Embryonic facial prominence (tissue), 1 donor: ENCODE measurements at regions not wholly inside any gene's neighbourhood (a gene's known extent, or its start where the extent isn't known, plus 50 kb on each side); places are given as distances from the start of the nearest gene placed in this dataset.

Experiments
- DNase-seq: peaks from one replicate; pipeline ENCODE4 v3.0.0-alpha.2; 2016; ENCODE audit errors: extremely low spot score

DNA sequence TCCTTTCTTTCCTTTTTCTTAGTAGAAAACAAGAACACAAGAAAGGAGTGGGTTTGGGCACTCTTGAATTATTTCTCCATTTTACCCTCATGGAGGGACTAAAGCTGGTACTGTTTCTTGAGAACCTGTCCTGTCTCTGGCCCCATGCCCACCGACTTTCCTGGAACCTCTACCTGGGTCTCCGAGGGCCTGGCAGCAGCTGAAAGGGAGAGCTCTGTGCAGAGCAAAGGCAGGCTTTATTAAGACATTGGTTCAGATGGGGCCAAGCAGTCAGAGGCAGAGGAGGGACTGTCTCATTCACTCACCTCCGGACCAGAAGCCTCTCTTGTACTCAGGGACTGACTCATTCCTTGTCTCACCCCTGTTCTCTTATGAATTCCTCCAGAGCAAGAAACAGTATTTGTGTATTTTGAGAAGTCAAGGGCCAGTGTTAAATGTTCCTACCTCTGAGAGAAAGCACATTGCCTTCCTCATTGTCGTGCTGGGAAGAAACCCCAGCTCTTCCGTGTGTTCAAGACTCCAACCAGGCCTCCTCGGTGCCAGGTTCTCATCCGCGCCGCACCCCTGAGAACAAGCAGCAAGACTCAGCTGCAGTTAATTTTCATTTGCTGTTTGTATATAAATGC is 201.9 kb upstream of the NT5C1B start:
- DNase-seq = no peak

DNA sequence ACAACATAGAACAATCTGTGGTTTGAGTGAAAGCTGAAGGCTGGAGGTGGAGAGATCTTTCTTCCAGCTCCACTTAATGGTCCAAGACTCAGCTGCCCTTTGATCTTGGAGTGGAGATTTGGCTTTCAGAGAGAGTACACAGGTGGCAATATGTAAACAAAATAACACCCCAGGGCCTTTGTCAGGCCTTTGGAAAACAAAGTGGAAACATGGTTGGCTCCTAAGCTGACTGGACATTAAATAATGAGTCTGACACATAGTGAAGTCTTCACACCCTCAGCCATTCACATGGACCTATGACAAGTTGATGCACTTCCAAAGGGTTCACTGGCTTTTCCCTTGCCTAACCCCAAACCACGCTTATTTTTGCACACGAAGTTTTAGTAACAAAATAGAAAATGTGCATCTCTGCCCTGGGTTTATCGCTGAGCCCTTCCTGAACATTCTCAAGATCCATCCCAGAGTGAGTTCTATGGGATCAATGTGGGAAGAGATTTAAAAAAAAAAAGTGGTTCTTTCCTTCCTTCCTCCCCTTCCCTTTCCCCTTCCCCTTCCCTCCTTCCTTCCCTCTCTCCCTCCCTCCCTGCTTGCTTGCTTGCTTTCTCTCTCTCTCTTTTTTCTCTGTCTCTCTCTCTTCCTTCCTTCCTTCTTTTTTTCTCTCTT is 201.3 kb upstream of the NT5C1B start:
- no peak for DNase-seq

DNA sequence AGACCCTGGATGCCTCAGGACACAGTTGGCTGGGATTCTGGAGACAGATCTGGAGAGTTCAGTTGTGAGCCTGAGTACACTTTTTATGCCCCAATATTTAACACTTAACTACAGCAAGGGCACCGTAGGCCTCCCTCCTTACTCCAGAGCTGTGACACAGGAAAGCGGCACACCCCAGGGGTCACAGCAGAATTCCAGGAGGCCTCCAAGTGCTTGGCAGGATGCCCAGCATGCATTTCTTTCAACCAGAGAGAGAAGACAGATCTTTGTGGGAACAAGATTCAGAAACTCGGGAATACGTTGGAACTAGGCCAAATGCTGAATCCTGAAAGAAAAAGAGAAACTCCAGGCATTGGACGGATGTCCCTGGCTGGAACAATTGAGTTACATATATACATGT is 199.2 kb upstream of the NT5C1B start:
- DNase-seq = peak; percentile 58

- DNase-seq = no peak
These were observed 198.4 kb upstream of the NT5C1B start for GRCh38 chr2:18787726-18788125.

DNA sequence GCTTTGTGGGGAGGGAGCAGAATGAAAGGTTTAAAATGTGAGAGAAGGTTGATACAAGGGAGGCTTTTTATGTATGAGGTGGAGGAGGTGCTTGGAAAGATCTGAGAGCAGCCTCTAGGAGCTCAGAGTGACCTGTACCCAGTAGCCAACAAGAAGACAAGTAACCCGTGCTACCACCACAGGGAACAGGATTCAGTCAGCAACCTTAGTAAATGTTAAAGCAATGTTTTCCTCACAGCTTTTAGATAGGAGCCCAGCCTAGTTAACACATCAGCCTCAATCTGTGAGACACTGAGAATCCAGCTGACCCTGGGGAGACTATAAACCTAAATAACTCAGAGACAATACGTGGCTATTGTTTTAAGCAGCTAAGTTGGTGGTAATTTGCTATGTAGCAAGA is 194.9 kb upstream of the NT5C1B start:
- no peak for DNase-seq

DNA sequence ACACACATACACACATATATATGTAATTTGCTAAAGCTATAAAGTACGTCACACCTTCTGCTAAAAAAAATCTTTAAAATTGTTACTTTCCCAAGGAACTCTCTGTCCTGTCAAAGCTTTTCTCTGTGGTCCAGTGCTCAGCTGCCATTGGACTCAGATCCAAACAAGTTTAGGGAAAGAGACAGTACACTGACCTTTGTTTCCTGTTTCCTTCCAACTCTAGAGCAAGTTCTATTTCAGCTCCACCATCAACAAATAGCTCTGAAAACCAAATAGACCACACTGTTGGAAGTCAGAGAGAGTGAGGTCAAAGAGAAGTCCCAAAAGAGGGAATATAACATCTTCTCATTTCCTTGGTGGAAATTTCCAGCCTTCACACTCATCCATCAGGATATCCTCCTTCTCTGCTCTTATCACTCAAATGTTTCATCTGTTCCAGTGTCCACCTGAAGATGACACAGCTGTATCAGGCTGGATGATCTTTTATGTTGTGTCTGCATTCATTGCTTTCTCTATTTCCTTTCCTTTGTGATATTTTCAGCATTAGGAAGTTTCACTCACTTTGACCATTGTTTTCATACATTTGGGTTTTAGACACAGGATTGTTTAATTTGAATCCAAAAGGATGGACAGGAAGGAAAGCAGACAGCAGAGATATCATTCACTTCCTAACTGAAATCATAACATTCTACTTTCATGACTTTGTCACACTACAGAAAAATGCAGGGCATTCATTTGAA is 192.3 kb upstream of the NT5C1B start:
- no peak for DNase-seq

GRCh38 chr2:18777250-18777812 is 188.0 kb upstream of the NT5C1B start:
- DNase-seq = no peak

GRCh38 chr2:18771212-18771611 is 181.8 kb upstream of the NT5C1B start:
- DNase-seq = no peak

DNA sequence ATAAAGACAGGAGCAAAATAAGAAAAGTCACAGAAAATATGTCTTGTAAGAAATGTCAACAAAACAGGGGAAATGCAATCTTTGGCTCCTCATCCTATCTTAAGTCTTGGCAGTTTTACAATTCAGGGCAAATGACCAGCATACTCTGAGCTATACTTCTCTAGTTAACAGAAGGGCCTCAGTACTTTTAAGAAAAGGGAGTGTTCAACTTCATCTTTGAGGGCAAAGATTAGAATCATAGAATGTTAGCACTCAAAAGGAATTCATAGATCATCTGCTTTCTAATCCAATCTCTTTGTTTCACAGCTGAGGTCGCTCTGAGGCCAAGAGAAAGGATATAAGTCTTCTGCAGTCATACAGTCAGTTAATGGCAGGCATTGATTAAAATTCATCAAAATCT is 174.0 kb upstream of the NT5C1B start:
- DNase-seq = no peak

DNA sequence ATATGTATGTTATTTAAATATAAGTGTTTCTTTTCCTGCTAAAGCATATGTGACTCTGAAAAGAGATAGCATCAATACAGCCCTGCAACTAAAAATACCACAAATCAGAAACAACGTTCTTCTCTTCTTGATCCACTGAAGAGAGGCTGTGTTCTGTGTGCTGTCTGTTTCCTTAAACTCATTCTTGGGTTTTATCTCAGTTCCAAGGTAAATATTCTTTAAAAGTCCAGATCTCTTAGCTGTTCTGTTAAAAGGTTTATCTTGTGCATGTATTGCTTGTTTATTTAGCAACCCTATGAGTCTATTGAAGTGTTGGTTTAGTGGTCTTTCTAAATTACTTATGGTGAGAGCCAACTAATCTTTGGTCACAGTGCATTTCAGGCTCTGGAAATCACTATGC is 173.3 kb upstream of the NT5C1B start:
- DNase-seq = no peak

DNA sequence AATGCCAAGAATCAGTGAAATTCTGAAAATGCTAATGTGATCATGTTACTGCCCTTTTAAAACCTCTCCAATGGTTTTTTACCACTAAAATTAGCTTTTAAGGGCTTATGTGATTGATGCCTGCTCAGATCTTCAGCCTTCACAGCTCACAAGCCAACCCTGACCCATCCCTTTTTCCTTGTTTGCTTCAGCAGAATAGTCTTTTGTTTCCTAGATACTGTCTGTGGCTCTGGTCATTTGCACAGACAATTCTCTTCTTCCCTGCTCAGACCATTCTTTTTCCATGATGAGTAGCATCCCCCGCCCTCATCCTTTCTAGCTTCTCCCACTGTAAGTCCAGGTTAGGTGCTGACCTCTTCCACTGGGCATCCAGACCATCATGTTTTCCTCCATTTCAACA is 164.9 kb upstream of the NT5C1B start:
- DNase-seq = no peak

GRCh38 chr2:18753722-18754121 is 164.4 kb upstream of the NT5C1B start:
- no peak for DNase-seq

GRCh38 chr2:18752667-18753422 is 163.5 kb upstream of the NT5C1B start:
- no peak for DNase-seq

- DNase-seq = no peak
These were observed 162.7 kb upstream of the NT5C1B start for GRCh38 chr2:18752022-18752493.

GRCh38 chr2:18750672-18751554 is 161.5 kb upstream of the NT5C1B start:
- DNase-seq = no peak

- peak; percentile 48 for DNase-seq
These were observed 160.7 kb upstream of the NT5C1B start for GRCh38 chr2:18749912-18750526.

DNA sequence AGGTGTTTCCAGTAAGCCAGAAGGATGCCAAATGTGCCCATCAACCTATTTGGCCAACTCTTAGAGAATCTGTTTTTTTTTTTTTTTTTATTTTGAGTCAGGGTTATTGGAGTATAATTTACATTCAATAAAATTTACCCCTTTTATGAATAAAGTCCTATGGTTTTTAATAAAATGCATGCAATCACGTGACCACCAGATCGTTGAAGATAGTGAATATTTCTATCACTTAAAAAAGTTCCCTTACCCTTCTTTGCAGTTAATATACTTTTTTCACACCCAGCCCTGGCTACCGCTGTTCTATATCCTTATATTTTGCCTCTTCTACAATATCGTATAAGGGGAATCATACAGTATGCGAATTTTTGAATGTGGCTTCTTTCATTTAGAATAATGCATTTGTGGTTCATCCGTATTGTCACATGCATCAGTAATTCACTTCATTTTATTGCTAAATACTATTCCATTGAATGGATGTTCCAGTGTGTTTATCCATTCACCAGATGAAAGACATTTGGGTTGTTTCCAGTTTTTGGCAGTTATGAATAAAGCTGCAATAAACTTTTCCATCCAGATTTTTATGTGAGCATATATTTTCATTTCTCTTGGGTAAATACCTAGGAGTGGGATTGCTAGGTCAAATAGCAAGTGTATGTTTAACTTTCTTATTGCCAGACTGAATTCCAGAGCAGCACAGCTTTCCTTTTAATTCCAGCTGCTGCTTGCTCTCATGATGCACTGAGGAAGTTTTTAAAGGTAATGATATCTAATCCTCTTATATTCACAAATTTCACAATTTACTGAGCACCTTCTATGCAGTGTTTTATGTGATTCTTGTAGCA is 156.3 kb upstream of the NT5C1B start:
- no peak for DNase-seq

DNA sequence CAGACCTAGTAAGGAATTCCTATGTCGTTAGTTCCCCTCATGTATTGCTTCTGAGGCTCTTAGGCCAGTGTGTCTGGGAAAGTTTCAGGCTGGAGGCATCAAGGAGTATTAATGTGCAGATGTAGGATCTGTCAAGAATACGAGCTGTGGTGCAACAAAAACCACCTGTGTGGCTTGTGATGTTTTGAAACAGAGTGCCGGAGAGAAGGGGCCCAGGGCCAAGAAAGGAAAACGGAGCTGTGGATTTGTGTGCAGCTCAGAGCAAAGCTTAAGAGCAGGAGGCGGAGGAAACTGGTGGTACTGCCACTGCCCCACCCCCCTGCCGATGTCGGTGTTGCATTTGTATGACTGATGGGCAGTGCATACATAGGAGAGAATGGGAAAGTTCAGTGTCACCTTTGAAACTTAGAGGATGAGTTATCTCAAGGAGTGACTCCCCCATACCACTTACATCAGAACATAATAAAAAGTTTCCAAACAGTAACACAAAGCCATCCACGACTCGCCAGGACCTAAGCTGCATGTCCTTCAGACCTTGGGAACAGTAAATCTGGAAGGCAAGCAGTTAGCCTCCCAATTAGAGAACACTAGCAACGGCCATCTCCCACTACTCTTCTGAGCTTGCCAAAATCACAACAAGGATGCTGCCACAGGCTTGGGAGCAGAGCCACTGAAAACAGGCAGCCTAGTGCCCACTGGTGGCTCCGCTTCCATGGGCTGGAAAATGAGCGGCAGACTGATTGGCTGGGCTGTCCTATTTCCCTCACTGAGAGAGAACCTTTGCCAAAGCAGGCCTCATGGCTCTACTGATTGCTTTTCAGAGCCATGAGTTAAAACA is 152.7 kb upstream of the NT5C1B start:
- no peak for DNase-seq

DNA sequence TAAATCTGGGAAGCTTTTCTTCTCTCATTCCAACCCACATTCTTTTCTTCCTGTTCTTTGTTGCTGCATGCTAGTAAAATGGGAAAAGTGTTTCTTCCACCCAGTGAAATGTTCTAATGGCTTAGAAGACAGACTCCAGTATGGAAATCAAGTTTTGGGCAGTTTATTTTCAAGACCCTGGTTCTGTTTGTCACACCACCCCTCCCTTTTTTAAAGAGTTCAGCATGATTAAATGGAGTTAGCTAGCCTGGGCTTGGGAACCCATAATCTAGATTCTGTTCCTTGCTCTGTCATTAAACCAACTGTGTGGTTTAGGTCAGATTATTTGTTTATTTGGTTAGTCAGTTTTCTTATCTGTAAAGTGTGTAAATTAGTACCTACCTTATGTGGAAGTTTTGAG is 151.8 kb upstream of the NT5C1B start:
- DNase-seq = no peak
